HEK293T (cell line): ENCODE measurements at regions not wholly inside any gene's neighbourhood (a gene's known extent, or its start where the extent isn't known, plus 50 kb on each side); places are given as distances from the start of the nearest gene placed in this dataset.

Source experiments
- ARNT ChIP-seq: fragments of 450-650 bp; IDR thresholded peaks from 2 replicates; pipeline ENCODE4 v1.6.1; 2017; ENCODE audit warnings: mild to moderate bottlenecking
- BHLHE40 ChIP-seq: fragments of 450-650 bp; IDR thresholded peaks from 2 replicates; pipeline ENCODE4 v1.6.1; 2016; ENCODE audit warnings: mild to moderate bottlenecking, moderate library complexity, borderline replicate concordance
- CTBP1 ChIP-seq: fragments of 450-650 bp; IDR thresholded peaks from 2 replicates; pipeline ENCODE4 v1.6.1; 2016; ENCODE audit warnings: borderline replicate concordance
- ELF4 ChIP-seq: fragments of 450-650 bp; IDR thresholded peaks from 2 replicates; pipeline ENCODE4 v1.6.1; 2017; ENCODE audit warnings: antibody characterized with exemption
- FOXK2 ChIP-seq: fragments of 450-650 bp; IDR thresholded peaks from 2 replicates; pipeline ENCODE4 v1.6.1; 2016; ENCODE audit warnings: mild to moderate bottlenecking
- L3MBTL2 ChIP-seq: fragments of 450-650 bp; conservative IDR thresholded peaks from 2 replicates; pipeline ENCODE4 v1.6.1; 2016; ENCODE audit warnings: mild to moderate bottlenecking
- LEF1 ChIP-seq: fragments of 450-650 bp; IDR thresholded peaks from 2 replicates; pipeline ENCODE4 v1.6.1; 2017; ENCODE audit warnings: mild to moderate bottlenecking, borderline replicate concordance
- SUZ12 ChIP-seq: fragments of 450-650 bp; IDR thresholded peaks from 2 replicates; pipeline ENCODE4 v1.6.1; 2016; ENCODE audit warnings: mild to moderate bottlenecking
- ZNF384 ChIP-seq: fragments of 450-650 bp; IDR thresholded peaks from 2 replicates; pipeline ENCODE4 v1.6.1; 2016

DNA sequence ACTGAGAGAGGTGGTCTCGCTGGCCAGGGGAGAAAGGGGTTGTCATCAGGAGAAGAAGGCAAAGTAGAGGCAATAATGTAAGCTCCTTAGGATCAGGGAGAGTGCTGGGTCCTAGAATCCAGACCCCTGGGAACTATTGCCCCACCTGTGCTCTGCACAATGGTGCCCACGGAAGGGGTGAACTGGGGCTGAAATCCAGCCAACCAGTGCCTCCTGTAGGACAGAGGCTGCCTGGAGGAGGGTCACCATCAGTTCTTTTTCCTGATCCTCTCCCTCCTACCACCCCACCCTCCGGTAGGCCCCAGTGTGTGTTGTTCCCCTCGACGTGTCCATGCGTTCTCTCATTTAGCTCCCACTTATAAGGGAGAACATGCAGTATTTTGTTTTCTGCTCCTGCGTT, 52.9 kb upstream of the ATP2B4 start:
- TF ChIP-seq BHLHE40 (no peak), CTBP1 (no peak), ELF4 (no peak), ZNF384 (no peak), SUZ12 (no peak), FOXK2 (no peak), LEF1 (no peak), ARNT (no peak), L3MBTL2 (no peak)
